GM18498 (cell line): ENCODE measurements at regions not wholly inside any gene's neighbourhood (a gene's known extent, or its start where the extent isn't known, plus 50 kb on each side); places are given as distances from the start of the nearest gene placed in this dataset.
"Not testable (repeated sequence)": the region's sequence is repeated elsewhere in the genome, so short reads cannot be mapped to it uniquely, and the experiment has no call there.

Source experiments
- ATAC-seq: cut with Tn5 transposase; IDR thresholded peaks from one replicate; pipeline ENCODE4 v1.9.1; 2021; ENCODE audit warnings: mild to moderate bottlenecking, moderate library complexity; ENCODE audit not compliant: unreplicated experiment

- ATAC-seq: no peak
Observed at GRCh38 chr5:171706736-171707441, 78.7 kb upstream of the SMIM23 start.

GRCh38 chr5:171707442-171707792 is 78.2 kb upstream of the SMIM23 start:
- ATAC-seq: no peak

GRCh38 chr5:171709930-171710329 is 75.7 kb upstream of the SMIM23 start:
- ATAC-seq: no peak

- ATAC-seq: no peak
Observed at GRCh38 chr5:171710451-171711024, 75.1 kb upstream of the SMIM23 start.

- ATAC-seq: no peak
Observed at GRCh38 chr5:171711571-171711970, 74.0 kb upstream of the SMIM23 start.

- no peak for ATAC-seq
Observed at GRCh38 chr5:171712616-171713015, 73.0 kb upstream of the SMIM23 start.

- ATAC-seq: no peak
Observed at GRCh38 chr5:171713152-171713551, 72.5 kb upstream of the SMIM23 start.

GRCh38 chr5:171714261-171714660 is 71.4 kb upstream of the SMIM23 start:
- ATAC-seq: no peak

- ATAC-seq: no peak
Observed at GRCh38 chr5:171714851-171715250, 70.8 kb upstream of the SMIM23 start.

GRCh38 chr5:171715551-171715950 is 70.1 kb upstream of the SMIM23 start:
- ATAC-seq: no peak

- no peak for ATAC-seq
Observed at GRCh38 chr5:171720086-171720485, 65.5 kb upstream of the SMIM23 start.

GRCh38 chr5:171721464-171721863 is 64.2 kb upstream of the SMIM23 start:
- no peak for ATAC-seq

- ATAC-seq: no peak
Observed at GRCh38 chr5:171724468-171725204, 61.0 kb upstream of the SMIM23 start.

- no peak for ATAC-seq
Observed at GRCh38 chr5:171725205-171725601, 60.4 kb upstream of the SMIM23 start.

GRCh38 chr5:171726819-171727218 is 58.8 kb upstream of the SMIM23 start:
- ATAC-seq: not testable (repeated sequence)

- no peak for ATAC-seq
Observed at GRCh38 chr5:171728686-171729085, 56.9 kb upstream of the SMIM23 start.
